Large intestine (tissue), 3 donors: ENCODE measurements at regions not wholly inside any gene's neighbourhood (a gene's known extent, or its start where the extent isn't known, plus 50 kb on each side); places are given as distances from the start of the nearest gene placed in this dataset.

Source experiments
- DNase-seq, 2 donors: peaks; one replicate each; pipeline versions ENCODE4 v3.0.0 to v3.0.0-alpha.2; 2013
- H3K27ac ChIP-seq: one replicate; pipeline ENCODE4 v1.5.1; 2013; ENCODE audit warnings: low read length
- H3K27me3 ChIP-seq: 2 replicates; pipeline ENCODE4 v1.6.1; 2013; ENCODE audit warnings: low read length; ENCODE audit not compliant: control insufficient read depth, insufficient read depth
- H3K36me3 ChIP-seq: 2 replicates; pipeline ENCODE4 v1.6.1; 2013; ENCODE audit warnings: low read length; ENCODE audit not compliant: control insufficient read depth, insufficient read depth
- H3K4me1 ChIP-seq: one replicate; pipeline ENCODE4 v1.6.1; 2013; ENCODE audit warnings: low read length; ENCODE audit not compliant: control insufficient read depth, insufficient read depth
- H3K4me3 ChIP-seq: one replicate; pipeline ENCODE4 v1.5.1; 2013; ENCODE audit warnings: low read length
- H3K9me3 ChIP-seq: one replicate; pipeline ENCODE4 v1.6.1; 2013; ENCODE audit warnings: mild to moderate bottlenecking, low read depth, low read length, moderate library complexity; ENCODE audit not compliant: control insufficient read depth
- WGBS: methylation state at CpG from one replicate; pipeline ENCODE4 v1.1.5; 2013; ENCODE audit warnings: low lambda C conversion rate; ENCODE audit not compliant: insufficient coverage; 5-methylcytosine and 5-hydroxymethylcytosine counted together

GRCh38 chr12:90079529-90080210 lies 371.0 kb upstream of the ATP2B1 start:
- Histone ChIP-seq H3K9me3 (no peaks in the 10 kb centered on the region), H3K27me3 (no peaks in the 10 kb centered on the region), H3K36me3 (no peaks in the 10 kb centered on the region), H3K4me3 (no peak overlapping the region), H3K27ac (no peak overlapping the region), H3K4me1 (no peaks in the 10 kb centered on the region)
- WGBS = 53% methylated on average over 3 of the region's 4 CpGs
- DNase-seq = no peak

DNA sequence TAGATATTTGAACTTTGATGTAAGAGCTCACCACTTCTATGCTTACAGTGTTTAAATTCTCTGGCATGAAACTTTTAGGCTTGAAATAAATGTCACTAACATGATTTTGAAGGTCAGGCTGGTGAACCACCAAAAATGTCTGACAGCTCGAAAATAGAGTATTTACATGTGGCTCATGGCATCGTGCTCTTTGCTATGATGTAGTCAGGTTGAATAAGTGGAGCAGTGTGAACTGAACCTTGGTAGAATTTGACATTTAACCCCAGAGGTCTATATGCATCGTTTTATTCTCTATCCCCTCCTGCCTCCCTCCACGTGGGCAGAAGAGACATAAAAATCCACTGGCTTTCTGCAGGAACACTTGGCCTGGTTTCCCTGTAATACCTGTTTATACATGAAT lies 369.7 kb upstream of the ATP2B1 start:
- no CpG with 5 or more reads among the region's 4 CpGs for WGBS

GRCh38 chr12:90077756-90078155 lies 369.1 kb upstream of the ATP2B1 start:
- DNase-seq = no peak
- Histone ChIP-seq H3K4me3 (no peak overlapping the region), H3K27me3 (no peaks in the 10 kb centered on the region), H3K4me1 (no peaks in the 10 kb centered on the region), H3K9me3 (no peaks in the 10 kb centered on the region), H3K36me3 (no peaks in the 10 kb centered on the region), H3K27ac (no peak overlapping the region)
- 100% methylated on average over 2 of the region's 4 CpGs for WGBS

More for the DNA sequence above, 369.7 kb upstream of the ATP2B1 start:
- Histone ChIP-seq H3K36me3 (no peaks in the 10 kb centered on the region), H3K4me1 (no peaks in the 10 kb centered on the region), H3K27me3 (no peaks in the 10 kb centered on the region), H3K9me3 (no peaks in the 10 kb centered on the region), H3K27ac (no peak overlapping the region), H3K4me3 (no peak overlapping the region)
- DNase-seq = no peak

DNA sequence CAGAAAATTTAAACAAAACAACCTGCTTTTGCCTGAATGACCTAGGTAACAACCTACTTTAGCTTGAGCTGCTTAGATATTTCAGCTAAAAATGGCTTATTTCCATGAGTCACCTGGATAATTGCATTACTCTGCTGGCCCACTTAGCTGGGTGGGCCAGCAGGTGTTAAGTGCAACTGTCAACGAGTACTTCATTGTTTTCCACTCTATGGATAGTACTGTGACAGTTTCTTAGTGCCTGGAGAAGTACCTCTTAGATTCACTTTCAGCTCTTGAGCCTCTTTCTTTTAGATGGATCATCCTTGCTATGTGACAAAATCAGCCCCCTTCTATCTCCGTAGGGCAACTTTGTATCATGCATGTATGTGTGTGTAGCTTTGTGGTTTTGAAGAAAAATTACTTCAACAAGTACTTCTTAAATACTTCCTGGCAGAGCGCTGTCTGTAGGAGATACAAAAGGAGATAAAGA lies 368.2 kb upstream of the ATP2B1 start:
- 100% methylated on average over 1 of the region's 3 CpGs for WGBS
- no peak overlapping the region for H3K4me3 ChIP-seq

DNA sequence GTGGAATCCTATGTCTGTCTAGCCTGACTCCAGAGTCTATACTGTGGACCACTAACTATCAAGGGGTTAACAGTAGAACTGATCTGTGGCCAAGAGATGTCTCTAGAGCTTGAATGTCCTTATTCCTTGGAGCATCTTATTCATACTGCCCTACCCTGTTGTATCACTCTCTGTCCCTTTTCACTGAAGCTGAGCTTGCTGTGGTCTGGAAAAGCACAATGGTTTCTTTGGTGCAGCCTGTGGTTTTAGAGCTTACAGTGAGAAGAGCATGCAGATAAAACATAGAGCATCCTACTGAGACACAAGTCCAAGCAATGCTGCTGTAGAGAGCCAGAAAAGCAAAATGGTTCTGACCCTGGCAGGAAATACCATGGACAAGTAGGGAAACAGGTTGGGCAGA lies 367.0 kb upstream of the ATP2B1 start:
- Histone ChIP-seq H3K27me3 (no peaks in the 10 kb centered on the region), H3K9me3 (no peaks in the 10 kb centered on the region), H3K27ac (no peak overlapping the region), H3K4me3 (no peak overlapping the region), H3K4me1 (no peaks in the 10 kb centered on the region), H3K36me3 (no peaks in the 10 kb centered on the region)
- no peak for DNase-seq

More for the DNA sequence above, 368.2 kb upstream of the ATP2B1 start:
- H3K36me3 ChIP-seq = no peaks in the 10 kb centered on the region
- no peak overlapping the region for H3K27ac ChIP-seq
- no peak for DNase-seq
- H3K4me1 ChIP-seq = no peaks in the 10 kb centered on the region
- no peaks in the 10 kb centered on the region for H3K27me3 ChIP-seq
- H3K9me3 ChIP-seq = no peaks in the 10 kb centered on the region

- no peaks in the 10 kb centered on the region for H3K4me1 ChIP-seq
- WGBS = no CpG with 5 or more reads among the region's 2 CpGs
- no peak for DNase-seq
- no peak overlapping the region for H3K4me3 ChIP-seq
- H3K9me3 ChIP-seq = no peaks in the 10 kb centered on the region
- no peak overlapping the region for H3K27ac ChIP-seq
- no peaks in the 10 kb centered on the region for H3K27me3 ChIP-seq
- H3K36me3 ChIP-seq = no peaks in the 10 kb centered on the region
Observed at GRCh38 chr12:90074086-90074485, 365.4 kb upstream of the ATP2B1 start.

DNA sequence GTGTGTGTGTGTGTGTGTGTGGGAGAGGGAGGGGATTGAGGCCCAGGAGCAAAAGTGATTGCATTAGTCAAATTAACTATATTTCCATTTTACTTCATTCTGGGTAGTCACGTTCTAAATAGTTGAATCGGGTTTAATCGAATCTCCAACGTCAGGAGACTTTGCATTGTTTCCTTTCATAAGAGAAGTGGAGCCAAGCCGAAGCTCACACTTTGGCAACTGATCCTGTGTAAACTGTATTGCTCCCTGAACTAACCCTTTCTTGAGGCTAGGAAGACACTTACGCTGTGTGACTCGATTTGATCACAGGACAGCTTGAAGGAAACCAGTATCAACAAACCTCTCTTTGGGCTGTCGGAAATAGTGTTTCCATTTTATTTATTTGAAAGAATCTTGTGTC lies 363.4 kb upstream of the ATP2B1 start:
- no peak overlapping the region for H3K4me3 ChIP-seq
- no peaks in the 10 kb centered on the region for H3K36me3 ChIP-seq
- no peaks in the 10 kb centered on the region for H3K4me1 ChIP-seq
- no CpG with 5 or more reads among the region's 8 CpGs for WGBS
- DNase-seq = no peak
- no peaks in the 10 kb centered on the region for H3K9me3 ChIP-seq
- no peaks in the 10 kb centered on the region for H3K27me3 ChIP-seq
- no peak overlapping the region for H3K27ac ChIP-seq

- Histone ChIP-seq H3K27me3 (no peaks in the 10 kb centered on the region), H3K27ac (no peak overlapping the region), H3K4me3 (no peak overlapping the region), H3K4me1 (no peaks in the 10 kb centered on the region), H3K9me3 (no peaks in the 10 kb centered on the region), H3K36me3 (no peaks in the 10 kb centered on the region)
- WGBS = 80% methylated on average over 1 of the region's 2 CpGs
- DNase-seq = no peak
Observed at GRCh38 chr12:90069711-90070110, 361.1 kb upstream of the ATP2B1 start.

DNA sequence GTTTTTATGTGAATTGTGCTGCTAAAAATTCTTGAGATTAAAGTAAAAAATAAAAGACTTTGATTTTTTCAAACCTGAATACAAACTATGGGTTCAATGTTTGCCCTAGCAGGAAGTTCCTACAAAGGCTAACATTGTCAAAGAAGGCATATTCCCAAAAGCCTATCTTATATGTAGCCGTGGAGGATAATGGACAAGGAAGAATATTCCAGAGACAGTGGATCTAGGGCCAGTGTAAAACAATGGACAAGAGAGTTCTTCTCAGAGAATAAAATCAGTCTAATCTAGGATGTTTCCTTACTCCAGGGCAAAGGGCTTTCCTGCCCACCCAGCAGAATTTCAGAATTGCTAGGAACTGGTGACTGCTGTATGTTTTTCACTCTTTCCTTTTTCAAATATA lies 359.2 kb upstream of the ATP2B1 start:
- no CpG with 5 or more reads among the region's 1 CpG for WGBS
- H3K27me3 ChIP-seq = no peaks in the 10 kb centered on the region

GRCh38 chr12:90064852-90065801 lies 356.5 kb upstream of the ATP2B1 start:
- Histone ChIP-seq H3K36me3 (no peaks in the 10 kb centered on the region), H3K4me3 (no peak overlapping the region), H3K27me3 (no peaks in the 10 kb centered on the region), H3K9me3 (no peaks in the 10 kb centered on the region), H3K4me1 (no peaks in the 10 kb centered on the region), H3K27ac (no peak overlapping the region)
- no CpG with 5 or more reads among the region's 4 CpGs for WGBS
- no peak for DNase-seq

More for the DNA sequence above, 359.2 kb upstream of the ATP2B1 start:
- Histone ChIP-seq H3K36me3 (no peaks in the 10 kb centered on the region), H3K4me3 (no peak overlapping the region), H3K9me3 (no peaks in the 10 kb centered on the region), H3K4me1 (no peaks in the 10 kb centered on the region), H3K27ac (no peak overlapping the region)
- DNase-seq = no peak
